ENCODE measurements at regions not wholly inside any gene's neighbourhood (a gene's known extent, or its start where the extent isn't known, plus 50 kb on each side); places are given as distances from the start of the nearest gene placed in this dataset.

- TF ChIP-seq, protein P1, sequence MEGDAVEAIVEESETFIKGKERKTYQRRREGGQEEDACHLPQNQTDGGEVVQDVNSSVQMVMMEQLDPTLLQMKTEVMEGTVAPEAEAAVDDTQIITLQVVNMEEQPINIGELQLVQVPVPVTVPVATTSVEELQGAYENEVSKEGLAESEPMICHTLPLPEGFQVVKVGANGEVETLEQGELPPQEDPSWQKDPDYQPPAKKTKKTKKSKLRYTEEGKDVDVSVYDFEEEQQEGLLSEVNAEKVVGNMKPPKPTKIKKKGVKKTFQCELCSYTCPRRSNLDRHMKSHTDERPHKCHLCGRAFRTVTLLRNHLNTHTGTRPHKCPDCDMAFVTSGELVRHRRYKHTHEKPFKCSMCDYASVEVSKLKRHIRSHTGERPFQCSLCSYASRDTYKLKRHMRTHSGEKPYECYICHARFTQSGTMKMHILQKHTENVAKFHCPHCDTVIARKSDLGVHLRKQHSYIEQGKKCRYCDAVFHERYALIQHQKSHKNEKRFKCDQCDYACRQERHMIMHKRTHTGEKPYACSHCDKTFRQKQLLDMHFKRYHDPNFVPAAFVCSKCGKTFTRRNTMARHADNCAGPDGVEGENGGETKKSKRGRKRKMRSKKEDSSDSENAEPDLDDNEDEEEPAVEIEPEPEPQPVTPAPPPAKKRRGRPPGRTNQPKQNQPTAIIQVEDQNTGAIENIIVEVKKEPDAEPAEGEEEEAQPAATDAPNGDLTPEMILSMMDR (IDR thresholded peaks at IDR 0.05; ENCODE audit: extremely low read depth, insufficient read depth, missing control alignments): no peak
- DNase-seq (ENCODE audit: low spot score): no peak
- in situ Hi-C loops (cut with MboI; ENCODE audit: low pct_unique_long_range_greater_than_20kb, low sequenced_read_pairs, unreplicated experiment): no loop called here
Observed at GRCh38 chr5:124572971-124573370, 173.5 kb downstream of the ZNF608 start.

DNA sequence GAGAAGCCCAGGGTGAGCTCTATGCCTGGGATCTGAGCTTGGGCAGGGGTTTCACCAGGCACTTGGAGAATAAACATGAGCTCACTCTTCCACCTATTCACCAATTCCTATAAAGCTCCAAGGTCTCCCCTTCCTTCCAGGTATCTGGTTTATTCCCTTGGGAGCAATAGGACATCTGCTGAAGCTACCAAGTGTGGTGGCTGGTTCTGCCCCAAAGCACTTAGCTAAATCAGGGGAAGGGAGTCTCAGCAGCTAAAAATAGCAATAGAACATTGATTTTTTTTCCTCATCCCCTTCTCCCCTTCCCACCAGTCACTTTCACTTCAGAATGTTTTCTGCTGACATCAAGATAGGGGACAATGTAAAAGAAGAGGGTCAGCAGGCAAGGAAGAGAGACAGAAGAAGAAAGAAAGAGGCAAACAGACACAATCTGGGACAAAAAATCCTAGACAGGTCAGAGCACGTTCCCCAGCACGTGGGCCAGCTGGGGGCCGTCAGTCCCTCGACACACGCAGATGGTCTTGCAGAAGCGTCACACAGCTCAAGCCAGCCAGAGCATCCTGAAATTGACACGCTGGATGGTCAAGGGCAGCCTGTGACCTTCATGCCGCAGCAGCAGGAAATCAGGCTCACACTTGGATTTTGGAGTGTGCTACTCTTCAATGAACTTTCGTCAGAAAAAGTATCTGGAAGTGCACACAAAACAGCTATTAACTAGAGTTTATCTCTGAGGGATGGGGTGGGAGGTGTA lies 176.0 kb downstream of the ZNF608 start:
- TF ChIP-seq, protein P1 (IDR thresholded peaks at IDR 0.05; ENCODE audit: extremely low read depth, insufficient read depth, missing control alignments): no peak
- in situ Hi-C loops (cut with MboI; ENCODE audit: low pct_unique_long_range_greater_than_20kb, low sequenced_read_pairs, unreplicated experiment): no loop called here
- DNase-seq (ENCODE audit: low spot score): no peak

GRCh38 chr5:124566875-124567450 lies 179.5 kb downstream of the ZNF608 start:
- no peak for DNase-seq (ENCODE audit: low spot score)
- in situ Hi-C loops (cut with MboI; ENCODE audit: low pct_unique_long_range_greater_than_20kb, low sequenced_read_pairs, unreplicated experiment): no loop called here
- TF ChIP-seq, protein P1 (IDR thresholded peaks at IDR 0.05; ENCODE audit: extremely low read depth, insufficient read depth, missing control alignments): no peak

- no peak for DNase-seq (ENCODE audit: low spot score)
- in situ Hi-C loops (cut with MboI; ENCODE audit: low pct_unique_long_range_greater_than_20kb, low sequenced_read_pairs, unreplicated experiment): no loop called here
- TF ChIP-seq, protein P1 (IDR thresholded peaks at IDR 0.05; ENCODE audit: extremely low read depth, insufficient read depth, missing control alignments): no peak
Observed at GRCh38 chr5:124561451-124561850, 185.0 kb downstream of the ZNF608 start.

DNA sequence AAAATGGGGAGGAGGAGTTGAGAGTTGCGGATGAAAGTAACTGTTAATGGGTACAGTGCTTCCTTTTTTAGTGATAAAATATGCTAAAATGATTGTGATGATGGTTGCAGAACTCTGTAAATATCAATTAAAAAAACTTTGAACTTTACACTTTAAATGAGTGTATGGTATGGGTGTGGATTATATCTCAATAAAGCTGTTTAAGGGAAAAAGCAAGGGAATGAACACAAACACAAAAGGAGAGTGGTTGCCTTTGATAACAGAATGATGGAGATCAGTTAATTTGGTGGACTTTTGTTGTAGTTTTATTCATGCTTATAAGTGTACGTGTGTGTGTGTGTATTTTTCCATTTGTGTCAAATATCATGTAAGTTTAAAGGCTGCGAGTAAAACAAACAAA lies 186.1 kb downstream of the ZNF608 start:
- no peak for DNase-seq (ENCODE audit: low spot score)
- TF ChIP-seq, protein P1 (IDR thresholded peaks at IDR 0.05; ENCODE audit: extremely low read depth, insufficient read depth, missing control alignments): no peak

DNA sequence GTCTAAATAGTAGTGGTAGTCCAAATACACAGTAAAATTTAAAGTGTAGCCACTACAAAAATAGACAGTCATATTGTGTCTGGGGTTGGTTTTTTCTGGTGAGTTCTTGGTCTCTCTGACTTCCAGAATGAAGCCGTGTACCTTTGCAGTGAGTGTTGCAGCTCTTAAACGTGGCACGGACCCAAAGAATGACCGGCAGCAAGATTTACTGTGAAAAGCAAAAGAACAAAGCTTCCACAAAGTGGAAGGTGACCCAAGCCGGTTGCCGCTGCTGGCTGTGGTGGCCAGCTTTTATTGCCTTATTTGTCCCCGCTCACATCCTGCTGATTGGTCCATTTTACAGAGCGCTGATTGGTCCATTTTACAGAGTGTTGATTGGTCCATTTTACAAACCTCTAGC lies 188.7 kb downstream of the ZNF608 start:
- TF ChIP-seq, protein P1 (IDR thresholded peaks at IDR 0.05; ENCODE audit: extremely low read depth, insufficient read depth, missing control alignments): no peak
- no peak for DNase-seq (ENCODE audit: low spot score)
- in situ Hi-C loops (cut with MboI; ENCODE audit: low pct_unique_long_range_greater_than_20kb, low sequenced_read_pairs, unreplicated experiment): no loop called here

More for the DNA sequence above, 186.1 kb downstream of the ZNF608 start:
- in situ Hi-C loops (cut with MboI; ENCODE audit: low pct_unique_long_range_greater_than_20kb, low sequenced_read_pairs, unreplicated experiment): no loop called here
